ENCODE measurements at regions not wholly inside any gene's neighbourhood (a gene's known extent, or its start where the extent isn't known, plus 50 kb on each side); places are given as distances from the start of the nearest gene placed in this dataset.

- TF ChIP-seq EP300 (IDR thresholded peaks at IDR 0.05; ENCODE audit: borderline replicate concordance in 1 of 2, low read depth in 1 of 2, low read length in 1 of 2), result no peak
- no peak for TF ChIP-seq MAX (IDR thresholded peaks at IDR 0.05; ENCODE audit: low read depth)
- TF ChIP-seq CTCF (IDR thresholded peaks at IDR 0.05), result no peak
- TF ChIP-seq POLR2AphosphoS5 (IDR thresholded peaks at IDR 0.05; ENCODE audit: low read depth, low read length), result no peak
- no peak for TF ChIP-seq RAD21 (IDR thresholded peaks at IDR 0.05; ENCODE audit: low read length)
- no peak for TF ChIP-seq TCF12 (IDR thresholded peaks at IDR 0.05)
- no peak for TF ChIP-seq MXI1 (IDR thresholded peaks at IDR 0.05; ENCODE audit: low read depth, low read length)
- no peak for TF ChIP-seq SIN3A (IDR thresholded peaks at IDR 0.05; ENCODE audit: borderline replicate concordance, low read depth, low read length)
- no peak for TF ChIP-seq NFIC (IDR thresholded peaks at IDR 0.05; ENCODE audit: borderline replicate concordance)
- no peak for TF ChIP-seq RXRA (IDR thresholded peaks at IDR 0.05; ENCODE audit: borderline replicate concordance, low read depth)
- TF ChIP-seq USF2 (IDR thresholded peaks at IDR 0.05; ENCODE audit: borderline replicate concordance, low read depth, low read length), result no peak
- no peak for TF ChIP-seq GATA2 (CRISPR knock-in tag; IDR thresholded peaks at IDR 0.05)
- no peak for TF ChIP-seq SMC3 (IDR thresholded peaks at IDR 0.05; ENCODE audit: low read depth, low read length)
These were observed 71.2 kb upstream of the TMEM158 start for GRCh38 chr3:45297331-45297730.
